GM12874 (cell line): ENCODE measurements at regions not wholly inside any gene's neighbourhood (a gene's known extent, or its start where the extent isn't known, plus 50 kb on each side); places are given as distances from the start of the nearest gene placed in this dataset.

Experiments
- CTCF ChIP-seq: IDR thresholded peaks from 2 replicates; pipeline ENCODE4 v1.5.1; 2011; ENCODE audit warnings: low read depth, mild to moderate bottlenecking, control low read depth, low read length, moderate library complexity; ENCODE audit not compliant: insufficient read depth

- TF ChIP-seq CTCF, result no peak
Measured at GRCh38 chr18:5015213-5015612, 181.8 kb downstream of the AKAIN1 start.

GRCh38 chr18:4994710-4995109, 202.3 kb downstream of the AKAIN1 start:
- TF ChIP-seq CTCF, result no peak

DNA sequence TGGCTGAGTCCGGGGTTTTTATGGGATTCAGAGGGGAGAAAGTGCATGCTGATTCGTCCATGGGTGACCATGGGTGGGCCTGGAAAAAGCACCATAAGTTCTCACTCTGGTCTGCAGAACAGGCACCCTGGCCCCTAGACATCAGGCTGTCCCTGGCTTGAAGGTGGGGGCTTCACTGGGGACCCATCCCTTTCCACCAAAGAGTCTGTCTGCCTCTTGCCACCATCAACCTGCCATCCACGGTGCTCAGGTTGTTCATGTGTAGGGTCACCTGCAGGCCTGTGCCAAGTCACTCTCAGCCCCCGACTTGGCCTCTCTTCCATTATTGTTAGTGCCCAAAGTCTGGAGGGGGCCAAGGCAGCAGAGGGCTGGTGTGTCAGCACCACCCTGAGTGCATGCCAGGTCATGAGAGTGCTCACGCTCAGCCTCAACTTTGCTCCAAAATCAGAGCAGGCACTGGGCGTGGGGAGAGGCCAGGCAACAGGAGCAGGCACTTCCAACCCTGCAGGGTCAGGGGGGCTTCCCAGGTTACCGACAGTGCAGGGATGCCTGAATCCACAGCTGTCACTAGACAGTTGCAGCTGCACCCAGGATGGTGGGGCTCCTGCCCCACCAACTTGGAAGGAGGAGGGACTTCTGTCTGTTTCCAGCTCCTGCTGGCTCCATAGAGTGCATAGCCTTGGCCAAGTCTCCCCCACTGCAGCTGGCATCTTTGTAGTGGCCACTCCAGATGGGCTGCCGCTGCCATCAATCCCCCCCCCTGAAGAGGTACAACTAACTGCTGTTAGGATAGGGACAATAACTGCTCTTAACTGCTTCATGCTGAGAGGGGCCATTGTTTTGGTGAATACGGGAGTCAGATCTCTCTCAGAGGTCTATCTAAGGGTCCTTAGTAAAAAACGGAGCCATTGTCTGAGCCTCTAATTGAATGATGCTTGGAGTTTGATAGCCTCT, 209.3 kb downstream of the AKAIN1 start:
- TF ChIP-seq CTCF, result no peak

DNA sequence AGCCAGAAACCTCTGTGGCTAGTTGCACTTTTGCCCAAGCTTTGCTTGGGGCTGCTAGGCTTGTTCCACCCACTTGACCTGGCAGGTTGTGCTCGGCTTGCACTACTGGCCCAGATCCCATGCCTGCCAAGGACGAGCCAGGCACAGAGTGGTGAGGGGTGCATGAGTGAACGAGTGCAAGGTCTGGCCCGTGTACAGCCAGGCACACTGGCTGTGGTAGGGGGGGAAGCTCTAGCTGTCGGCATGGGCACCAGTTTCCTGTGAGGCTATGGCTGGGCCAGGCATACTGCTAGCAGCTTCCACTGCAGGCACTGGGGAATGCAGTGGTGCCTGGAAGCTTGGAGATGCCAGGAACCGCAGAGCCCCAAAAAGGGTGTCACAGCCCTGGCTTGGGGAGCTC, 210.4 kb downstream of the AKAIN1 start:
- no peak for TF ChIP-seq CTCF

DNA sequence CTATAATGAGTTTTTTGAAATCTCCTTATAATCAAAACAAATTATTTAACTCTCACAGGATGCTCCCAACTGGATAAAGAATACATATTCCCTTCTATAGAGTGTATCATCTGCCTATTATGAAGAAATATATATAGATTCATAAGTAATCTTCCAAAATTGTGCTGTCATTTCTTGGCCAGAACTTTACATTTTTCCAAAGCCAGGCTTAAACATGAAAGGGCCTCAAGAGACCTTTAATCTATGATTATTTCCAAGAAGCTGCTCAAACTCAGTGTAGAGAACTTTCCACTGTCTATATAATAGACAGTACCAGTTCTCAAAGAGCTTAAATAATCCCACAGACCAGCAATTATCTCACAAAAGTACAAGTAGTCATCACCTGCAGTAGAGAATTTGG, 211.0 kb downstream of the AKAIN1 start:
- TF ChIP-seq CTCF, result no peak

GRCh38 chr18:4961121-4961909, 235.7 kb downstream of the AKAIN1 start:
- no peak for TF ChIP-seq CTCF

- TF ChIP-seq CTCF, result no peak
Measured at GRCh38 chr18:4960578-4960977, 236.5 kb downstream of the AKAIN1 start.
